Pancreas (tissue), 10 donors: ENCODE measurements at regions not wholly inside any gene's neighbourhood (a gene's known extent, or its start where the extent isn't known, plus 50 kb on each side); places are given as distances from the start of the nearest gene placed in this dataset.

Source experiments
- ATAC-seq, 4 donors: fragments of 200-7000 bp; cut with Tn5 transposase; one replicate each; pipeline versions ENCODE4 v1.8.0 to v1.9.1; 2020; ENCODE audit warnings: mild to moderate bottlenecking in 4 of 4, moderate library complexity in 4 of 4
- DNase-seq, 6 donors: peaks; one replicate each; pipeline ENCODE4 v3.0.0-alpha.2; 2020
- FAIRE-seq: peaks from 2 replicates; lab custom pipeline; 2012; peaks lifted over from hg19 to GRCh38; lab: Jason Lieb, UNC
- H3K27ac ChIP-seq, 4 donors: fragments of 200-600 bp; sonication (generic); 1 replicate in 3 of 4; 2 replicates in 1 of 4; pipeline versions ENCODE4 v1.5.0 to v1.8.0; 2020
- H3K27me3 ChIP-seq, 4 donors: fragments of 200-600 bp; one replicate each; pipeline ENCODE4 v1.8.0; 2021
- H3K36me3 ChIP-seq, 3 donors: fragments of 200-600 bp; sonication (generic) in 1 of 3; one replicate each; pipeline versions ENCODE4 v1.5.0 to v1.8.0; 2020 to 2021
- H3K4me1 ChIP-seq, 3 donors: fragments of 200-600 bp; one replicate each; pipeline ENCODE4 v1.8.0; 2021
- H3K4me3 ChIP-seq, 4 donors: fragments of 200-600 bp; sonication (generic) in 2 of 4; one replicate each; pipeline versions ENCODE4 v1.5.0 to v1.8.0; 2020 to 2021
- H3K9me3 ChIP-seq, 4 donors: fragments of 200-600 bp; one replicate each; pipeline ENCODE4 v1.8.0; 2021
- CTCF ChIP-seq, 4 donors: fragments of 200-600 bp; sonication (generic) in 3 of 4; IDR thresholded peaks; one replicate each; pipeline versions ENCODE4 v1.5.0 to v1.8.0; 2021; ENCODE audit warnings: antibody characterized with exemption in 4 of 4
- WGBS, 2 donors: extraction: QIAGEN DNeasy Blood & Tissue Kit; methylation state at CpG; one replicate each; pipeline ENCODE4 v1.1.7; 2013; 5-methylcytosine and 5-hydroxymethylcytosine counted together
- intact Hi-C, 3 donors: fragments of 100-400 bp; cut with DNase I; formaldehyde crosslinking; loops; one replicate each; pipeline versions ENCODE4 v1.11.1 to v1.14.2; 2022
- donor health status: healthy with polysubstance abuse.
- donor health status: DM: no; HTN: no; CAD: no; lungs with moderate emphysema.
- donor health status: DM: no; HTN: no; CAD: no.
- donor health status: control.
- donor health status: control.
- donor health status: Bipolar disorder and iron deficiency.
- donor health status: DM: yes; HTN: yes; CAD: no.
- donor health status: DM: no; HTN: no; CAD: no.
- donor health status: DM: no; HTN: no; CAD: no.
- donor health status: DM: yes; HTN: yes; CAD: no.

GRCh38 chr9:61673664-61674381 lies 484.0 kb downstream of the SPATA31A7 start:
- WGBS, 2 donors, result 61 to 63% methylated on average over 39 of the region's 39 CpGs
- Histone ChIP-seq H3K36me3 (no peaks in the 10 kb centered on the region), H3K4me1 (no peaks in the 10 kb centered on the region), H3K27me3 (no peaks in the 10 kb centered on the region), H3K27ac (no peak overlapping the region), H3K4me3 (no peak overlapping the region), H3K9me3 (no peaks in the 10 kb centered on the region)
- FAIRE-seq, result no peak
- intact Hi-C loops, result no loop called here
- no peak for ATAC-seq
- no peak for TF ChIP-seq CTCF (IDR thresholded peaks at IDR 0.05)
- DNase-seq, result peak in 2 of 6 donors; percentile 42 to 52

- no peak overlapping the region for H3K4me3 ChIP-seq
- no peak for DNase-seq
- WGBS, 2 donors, result 76 to 77% methylated on average over 18 of the region's 18 CpGs
- intact Hi-C loops, result no loop called here
- ATAC-seq, result no peak
- no peak for TF ChIP-seq CTCF (IDR thresholded peaks at IDR 0.05)
- no peaks in the 10 kb centered on the region for H3K9me3 ChIP-seq
- no peaks in the 10 kb centered on the region for H3K4me1 ChIP-seq
- H3K27ac ChIP-seq, result no peak overlapping the region
- no peak for FAIRE-seq
- no peaks in the 10 kb centered on the region for H3K36me3 ChIP-seq
- no peaks in the 10 kb centered on the region for H3K27me3 ChIP-seq
These were observed 484.6 kb downstream of the SPATA31A7 start for GRCh38 chr9:61674465-61674864.

- no peaks in the 10 kb centered on the region for H3K4me1 ChIP-seq
- no peaks in the 10 kb centered on the region for H3K36me3 ChIP-seq
- H3K4me3 ChIP-seq, result no peak overlapping the region
- H3K9me3 ChIP-seq, result no peaks in the 10 kb centered on the region
- FAIRE-seq (no peak), ATAC-seq (no peak), DNase-seq (no peak)
- no peak for TF ChIP-seq CTCF (IDR thresholded peaks at IDR 0.05)
- no peaks in the 10 kb centered on the region for H3K27me3 ChIP-seq
- no peak overlapping the region for H3K27ac ChIP-seq
- 65 to 70% methylated on average over 7 of the region's 7 CpGs for WGBS, 2 donors
- intact Hi-C loops, result no loop called here
These were observed 485.0 kb downstream of the SPATA31A7 start for GRCh38 chr9:61674882-61675281.
